Activated CD4-positive, alpha-beta T cell treated with anti-CD3 and anti-CD28 coated beads, Interleukin-2, amount 10 ng/mL, durations not matched to agents 7 days and 5 days (primary cell): ENCODE measurements at regions not wholly inside any gene's neighbourhood (a gene's known extent, or its start where the extent isn't known, plus 50 kb on each side); places are given as distances from the start of the nearest gene placed in this dataset.
"Not testable (repeated sequence)": the region's sequence is repeated elsewhere in the genome, so short reads cannot be mapped to it uniquely, and the experiment has no call there.

Source experiments
- CTCF ChIA-PET: fragments of 350-600 bp; sonication (Branson Sonifier 250); formaldehyde crosslinking; loops from one replicate; lab custom pipeline; 2021; ENCODE audit warnings: antibody characterized with exemption; lab: Charles Lee
- POLR2A ChIA-PET: fragments of 350-600 bp; sonication (Branson Sonifier 250); formaldehyde crosslinking; loops from one replicate; lab custom pipeline; 2021; ENCODE audit warnings: antibody characterized with exemption; lab: Charles Lee
- DNase-seq: peaks from one replicate; pipeline ENCODE4 v3.0.0-alpha.2; 2020
- H3K27ac Mint-ChIP-seq: one replicate; pipeline ENCODE4 v1.8.0; 2021; ENCODE audit warnings: mild to moderate bottlenecking, moderate library complexity, mixed read lengths
- H3K27me3 Mint-ChIP-seq: one replicate; pipeline ENCODE4 v1.8.0; 2021; ENCODE audit warnings: mixed read lengths
- H3K36me3 Mint-ChIP-seq: one replicate; pipeline ENCODE4 v1.8.0; 2021; ENCODE audit warnings: low read depth, mixed read lengths
- H3K4me1 Mint-ChIP-seq: one replicate; pipeline ENCODE4 v1.8.0; 2021; ENCODE audit warnings: mixed read lengths
- H3K4me3 Mint-ChIP-seq: one replicate; pipeline ENCODE4 v1.8.0; 2021; ENCODE audit warnings: mild to moderate bottlenecking, moderate library complexity, mixed read lengths
- H3K9me3 Mint-ChIP-seq: one replicate; pipeline ENCODE4 v1.8.0; 2021; ENCODE audit warnings: mixed read lengths

DNA sequence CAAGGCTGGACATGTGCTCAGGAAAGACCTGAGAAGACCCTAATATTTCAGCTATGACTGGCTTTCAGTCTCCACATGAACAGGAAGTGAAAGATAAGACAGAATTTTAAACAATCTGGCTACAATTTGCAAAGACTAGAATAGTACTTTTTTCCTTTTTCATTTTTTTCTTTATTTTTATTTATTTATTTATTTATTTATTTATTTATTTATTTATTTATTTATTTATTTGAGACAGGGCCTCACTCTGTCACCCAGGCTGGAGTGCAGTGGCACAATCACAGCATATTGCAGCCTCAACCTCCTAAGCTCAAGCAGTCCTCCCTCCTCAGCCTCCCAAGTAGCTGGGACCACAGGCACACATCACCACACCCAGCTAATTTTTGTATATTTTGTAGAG lies 61.1 kb upstream of the PHF6 start:
- H3K4me3 Mint-ChIP-seq, POLR2A ChIA-PET, H3K36me3 Mint-ChIP-seq, H3K4me1 Mint-ChIP-seq, DNase-seq, H3K27ac Mint-ChIP-seq, H3K27me3 Mint-ChIP-seq: not testable (repeated sequence)
- CTCF ChIA-PET: interaction anchor here (0.6 kb wide), 1 partner anchor 22 kb away, joined by 3 read pairs; no protein-coding TSS in a partner anchor
- peaks cover 11% of the 10 kb centered on the region for H3K9me3 Mint-ChIP-seq

DNA sequence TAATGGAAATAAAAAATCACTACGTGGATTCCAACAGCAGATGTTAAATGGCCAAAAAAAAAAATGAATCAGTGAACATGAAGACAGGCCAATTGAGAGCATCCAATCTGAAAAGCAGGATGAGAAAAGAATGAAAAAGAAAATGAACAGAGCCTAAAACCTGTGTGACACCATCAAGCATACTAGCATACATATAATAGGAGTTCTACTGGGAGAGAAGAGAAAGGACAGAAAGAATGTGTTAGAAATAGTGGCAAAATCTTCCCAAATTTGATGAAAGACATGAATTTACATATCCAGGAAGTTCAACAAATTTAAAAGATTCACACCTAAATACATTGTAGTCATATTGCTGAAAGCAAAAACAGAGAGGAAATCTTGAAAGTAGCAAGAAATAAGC lies 59.7 kb upstream of the PHF6 start:
- DNase-seq: no peak
- H3K36me3 Mint-ChIP-seq: no peaks in the 10 kb centered on the region
- H3K9me3 Mint-ChIP-seq: peaks cover 11% of the 10 kb centered on the region
- no peak overlapping the region for H3K4me3 Mint-ChIP-seq
- H3K27ac Mint-ChIP-seq: no peak overlapping the region
- no peaks in the 10 kb centered on the region for H3K27me3 Mint-ChIP-seq
- POLR2A ChIA-PET: no interaction called here
- CTCF ChIA-PET: no interaction called here
- H3K4me1 Mint-ChIP-seq: no peaks in the 10 kb centered on the region

- DNase-seq: no peak
- no peaks in the 10 kb centered on the region for H3K36me3 Mint-ChIP-seq
- H3K27me3 Mint-ChIP-seq: no peaks in the 10 kb centered on the region
- CTCF ChIA-PET: no interaction called here
- no peaks in the 10 kb centered on the region for H3K4me1 Mint-ChIP-seq
- H3K9me3 Mint-ChIP-seq: peaks cover 11% of the 10 kb centered on the region
- no peak overlapping the region for H3K27ac Mint-ChIP-seq
- POLR2A ChIA-PET: no interaction called here
- no peak overlapping the region for H3K4me3 Mint-ChIP-seq
Observed at GRCh38 chrX:134315866-134316265, 57.2 kb upstream of the PHF6 start.
